Fibroblast of villous mesenchyme (primary cell): ENCODE measurements at regions not wholly inside any gene's neighbourhood (a gene's known extent, or its start where the extent isn't known, plus 50 kb on each side); places are given as distances from the start of the nearest gene placed in this dataset.

Experiments
- DNase-seq: peaks from one replicate; pipeline ENCODE4 v3.0.0-alpha.2; 2010; ENCODE audit warnings: low read depth
- H3K4me3 ChIP-seq: 2 replicates; pipeline ENCODE4 v1.5.1; 2011; ENCODE audit warnings: low read depth, mild to moderate bottlenecking, low read length
- CTCF ChIP-seq: IDR thresholded peaks from 2 replicates; pipeline ENCODE4 v1.5.1; 2012; ENCODE audit warnings: low read depth, mild to moderate bottlenecking, low read length; ENCODE audit not compliant: insufficient read depth

- no peak for DNase-seq
- TF ChIP-seq CTCF: no peak
- no peak overlapping the region for H3K4me3 ChIP-seq
Observed at GRCh38 chr3:105040026-105040622, 326.6 kb upstream of the ALCAM start.

- no peak overlapping the region for H3K4me3 ChIP-seq
- no peak for DNase-seq
- TF ChIP-seq CTCF: no peak
Observed at GRCh38 chr3:105042586-105042985, 324.1 kb upstream of the ALCAM start.

- no peak for DNase-seq
- H3K4me3 ChIP-seq: no peak overlapping the region
- TF ChIP-seq CTCF: no peak
Observed at GRCh38 chr3:105051111-105051510, 315.6 kb upstream of the ALCAM start.

- TF ChIP-seq CTCF: no peak
- H3K4me3 ChIP-seq: no peak overlapping the region
- DNase-seq: no peak
Observed at GRCh38 chr3:105051972-105052371, 314.7 kb upstream of the ALCAM start.

GRCh38 chr3:105062853-105063252 is 303.9 kb upstream of the ALCAM start:
- H3K4me3 ChIP-seq: no peak overlapping the region
- TF ChIP-seq CTCF: no peak
- no peak for DNase-seq

- DNase-seq: no peak
- H3K4me3 ChIP-seq: no peak overlapping the region
- TF ChIP-seq CTCF: no peak
Observed at GRCh38 chr3:105065895-105066839, 300.5 kb upstream of the ALCAM start.
